ENCODE measurements at regions not wholly inside any gene's neighbourhood (a gene's known extent, or its start where the extent isn't known, plus 50 kb on each side); places are given as distances from the start of the nearest gene placed in this dataset.

GRCh38 chr5:143986516-143987212 lies 174.7 kb downstream of the HMHB1 start:
- H3K79me2 ChIP-seq (ENCODE audit: control insufficient read depth, insufficient read depth, low read length), result no peaks in the 10 kb centered on the region
- ChIA-PET POLR2A (no interaction called here), CTCF (interaction anchor here (1.0 to 1.2 kb wide), 2 partner anchors 18 to 205 kb away, joined by 4 read pairs; no protein-coding TSS in a partner anchor), SMC1A (ENCODE audit: uncharacterized antibody, unreplicated experiment) (interaction anchor here (1.1 kb wide), 1 partner anchor 9 kb away, joined by 3 read pairs; no protein-coding TSS in a partner anchor), RAD21 (ENCODE audit: unreplicated experiment) (interaction anchor here (1.4 kb wide), 1 partner anchor 156 kb away, joined by 3 read pairs; no protein-coding TSS in a partner anchor)
- H3K4me2 ChIP-seq (ENCODE audit: control insufficient read depth, insufficient read depth), result no peak overlapping the region
- DNase-seq (ENCODE audit: low read depth, low spot score), result no peak
- in situ Hi-C loops (cut with MboI), result no loop called here
- no peak for ATAC-seq
- no peaks in the 10 kb centered on the region for H3K4me1 ChIP-seq (ENCODE audit: control insufficient read depth, insufficient read depth, low read length)
- FAIRE-seq, result no peak
- H3K27me3 ChIP-seq (replicated peaks in 1 of 2; ENCODE audit: control insufficient read depth in 2 of 2, insufficient read depth in 2 of 2, low read length in 1 of 2), result no peaks in the 10 kb centered on the region
- no TSS peak for BruUV-seq (replicated peaks)
- no peak overlapping the region for H3K4me3 ChIP-seq
- WGBS (ENCODE audit: insufficient coverage, insufficient replicate concordance, low lambda C conversion rate, missing lambda C conversion rate), result 53% methylated on average over 6 of the region's 6 CpGs
- TF ChIP-seq SMARCA5 (IDR thresholded peaks at IDR 0.05) (no peak), BMI1 (IDR thresholded peaks at IDR 0.05; ENCODE audit: borderline replicate concordance) (no peak), MYC (IDR thresholded peaks at IDR 0.05; ENCODE audit: insufficient read depth, insufficient read length, insufficient replicate concordance, low read length, severe bottlenecking) (no peak), ASH2L (IDR thresholded peaks at IDR 0.05; ENCODE audit: borderline replicate concordance, low read depth) (no peak)
- intact Hi-C loops (cut with micrococcal nuclease; ENCODE audit: unreplicated experiment), result no loop called here
- H3K36me3 ChIP-seq (ENCODE audit: control insufficient read depth in 2 of 2, insufficient read depth in 2 of 2, low read length in 1 of 2), result no peaks in the 10 kb centered on the region
- H3K9me3 ChIP-seq (replicated peaks; ENCODE audit: control insufficient read depth, insufficient read depth, low read length), result no peaks in the 10 kb centered on the region
- H4K20me1 ChIP-seq (ENCODE audit: control insufficient read depth, insufficient read depth), result no peaks in the 10 kb centered on the region
- H2AFZ ChIP-seq (ENCODE audit: control insufficient read depth, low read depth, low read length), result no peak overlapping the region
- H3K27ac ChIP-seq (ENCODE audit: control insufficient read depth, insufficient read depth), result no peak overlapping the region
- no peak overlapping the region for H3K9ac ChIP-seq (ENCODE audit: control insufficient read depth, insufficient read depth, low read length)

- SMC1A ChIA-PET (ENCODE audit: uncharacterized antibody, unreplicated experiment), result interaction anchor here (1.1 kb wide), 1 partner anchor 10 kb away, joined by 3 read pairs; no protein-coding TSS in a partner anchor
- Histone ChIP-seq H2AFZ (ENCODE audit: control insufficient read depth, low read depth, low read length) (no peak overlapping the region), H3K4me3 (no peak overlapping the region), H3K9me3 (replicated peaks; ENCODE audit: control insufficient read depth, insufficient read depth, low read length) (no peaks in the 10 kb centered on the region), H3K79me2 (ENCODE audit: control insufficient read depth, insufficient read depth, low read length) (no peaks in the 10 kb centered on the region), H4K20me1 (ENCODE audit: control insufficient read depth, insufficient read depth) (no peaks in the 10 kb centered on the region), H3K27me3 (replicated peaks in 1 of 2; ENCODE audit: control insufficient read depth in 2 of 2, insufficient read depth in 2 of 2, low read length in 1 of 2) (no peaks in the 10 kb centered on the region), H3K9ac (ENCODE audit: control insufficient read depth, insufficient read depth, low read length) (no peak overlapping the region), H3K4me2 (ENCODE audit: control insufficient read depth, insufficient read depth) (no peak overlapping the region), H3K36me3 (ENCODE audit: control insufficient read depth in 2 of 2, insufficient read depth in 2 of 2, low read length in 1 of 2) (no peaks in the 10 kb centered on the region), H3K4me1 (ENCODE audit: control insufficient read depth, insufficient read depth, low read length) (no peaks in the 10 kb centered on the region), H3K27ac (ENCODE audit: control insufficient read depth, insufficient read depth) (no peak overlapping the region)
- DNase-seq (ENCODE audit: low read depth, low spot score), result no peak
- CTCF ChIA-PET, result interaction anchor here (1.0 to 1.2 kb wide), 2 partner anchors 18 to 204 kb away, joined by 4 read pairs; no protein-coding TSS in a partner anchor
- no TSS peak for BruUV-seq (replicated peaks)
- peak; percentile 59 for FAIRE-seq
- POLR2A ChIA-PET, result no interaction called here
- in situ Hi-C loops (cut with MboI), result no loop called here
- no peak for ATAC-seq
- intact Hi-C loops (cut with micrococcal nuclease; ENCODE audit: unreplicated experiment), result no loop called here
- RAD21 ChIA-PET (ENCODE audit: unreplicated experiment), result no interaction called here
- 54% methylated on average over 2 of the region's 2 CpGs for WGBS (ENCODE audit: insufficient coverage, insufficient replicate concordance, low lambda C conversion rate, missing lambda C conversion rate)
- no peak for TF ChIP-seq CREM (IDR thresholded peaks at IDR 0.05; ENCODE audit: low read depth)
- TF ChIP-seq, protein P1, sequence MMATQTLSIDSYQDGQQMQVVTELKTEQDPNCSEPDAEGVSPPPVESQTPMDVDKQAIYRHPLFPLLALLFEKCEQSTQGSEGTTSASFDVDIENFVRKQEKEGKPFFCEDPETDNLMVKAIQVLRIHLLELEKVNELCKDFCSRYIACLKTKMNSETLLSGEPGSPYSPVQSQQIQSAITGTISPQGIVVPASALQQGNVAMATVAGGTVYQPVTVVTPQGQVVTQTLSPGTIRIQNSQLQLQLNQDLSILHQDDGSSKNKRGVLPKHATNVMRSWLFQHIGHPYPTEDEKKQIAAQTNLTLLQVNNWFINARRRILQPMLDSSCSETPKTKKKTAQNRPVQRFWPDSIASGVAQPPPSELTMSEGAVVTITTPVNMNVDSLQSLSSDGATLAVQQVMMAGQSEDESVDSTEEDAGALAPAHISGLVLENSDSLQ (IDR thresholded peaks at IDR 0.05), result no peak
- no peak for TF ChIP-seq STAT1 (conservative IDR thresholded peaks at IDR 0.05)
- TF ChIP-seq NKRF (conservative IDR thresholded peaks at IDR 0.05), result no peak
- no peak for TF ChIP-seq MYC (IDR thresholded peaks at IDR 0.05; ENCODE audit: insufficient read depth, insufficient read length, insufficient replicate concordance, low read length, severe bottlenecking)
- TF ChIP-seq KDM1A (IDR thresholded peaks at IDR 0.05; ENCODE audit: borderline replicate concordance), result no peak
- TF ChIP-seq SIX5 (IDR thresholded peaks at IDR 0.05; ENCODE audit: low read depth, low read length, severe bottlenecking), result no peak
- no peak for TF ChIP-seq RAD51 (IDR thresholded peaks at IDR 0.05)
- TF ChIP-seq FOXK2 (IDR thresholded peaks at IDR 0.05), result no peak
- no peak for TF ChIP-seq ZNF24 (IDR thresholded peaks at IDR 0.05)
- TF ChIP-seq NR2F1 (conservative IDR thresholded peaks at IDR 0.05), result no peak
Measured at GRCh38 chr5:143987264-143987663, 175.3 kb downstream of the HMHB1 start.

All from GM12878 (cell line).